GM13976 (cell line): ENCODE measurements at regions not wholly inside any gene's neighbourhood (a gene's known extent, or its start where the extent isn't known, plus 50 kb on each side); places are given as distances from the start of the nearest gene placed in this dataset.

Experiments
- DNase-seq: peaks from one replicate; pipeline ENCODE4 v3.0.0; 2012; ENCODE audit warnings: low spot score
- CTCF ChIP-seq: IDR thresholded peaks from 2 replicates; pipeline ENCODE4 v1.5.1; 2012; ENCODE audit warnings: borderline replicate concordance, mild to moderate bottlenecking; ENCODE audit not compliant: insufficient read depth; ENCODE audit errors: extremely low read depth, missing control alignments, control extremely low read depth
- in situ Hi-C: fragments of 300-500 bp; cut with MboI; formaldehyde crosslinking; loops from one replicate; pipeline ENCODE4 v1.12.0; 2022; ENCODE audit warnings: low sequenced_read_pairs, mixed read lengths, inconsistent platforms; ENCODE audit not compliant: unreplicated experiment

- no peak for DNase-seq
- no peak for TF ChIP-seq CTCF
- in situ Hi-C loops: no loop called here
Observed at GRCh38 chr7:46741181-46741580, 820.1 kb upstream of the IGFBP3 start.

GRCh38 chr7:46739518-46740234, 818.6 kb upstream of the IGFBP3 start:
- no peak for TF ChIP-seq CTCF
- in situ Hi-C loops: no loop called here
- DNase-seq: no peak

GRCh38 chr7:46738796-46739195, 817.7 kb upstream of the IGFBP3 start:
- DNase-seq: no peak
- in situ Hi-C loops: no loop called here
- TF ChIP-seq CTCF: no peak

- in situ Hi-C loops: no loop called here
- TF ChIP-seq CTCF: no peak
- DNase-seq: no peak
Observed at GRCh38 chr7:46738165-46738564, 817.1 kb upstream of the IGFBP3 start.

GRCh38 chr7:46725838-46726237, 804.8 kb upstream of the IGFBP3 start:
- no peak for DNase-seq
- no peak for TF ChIP-seq CTCF
- in situ Hi-C loops: no loop called here

- TF ChIP-seq CTCF: no peak
- DNase-seq: no peak
- in situ Hi-C loops: no loop called here
Observed at GRCh38 chr7:46725136-46725535, 804.1 kb upstream of the IGFBP3 start.
